ENCODE measurements at regions not wholly inside any gene's neighbourhood (a gene's known extent, or its start where the extent isn't known, plus 50 kb on each side); places are given as distances from the start of the nearest gene placed in this dataset.
A peak's percentile ranks its signal among the peaks of the same experiment; 100 is the strongest.

DNA sequence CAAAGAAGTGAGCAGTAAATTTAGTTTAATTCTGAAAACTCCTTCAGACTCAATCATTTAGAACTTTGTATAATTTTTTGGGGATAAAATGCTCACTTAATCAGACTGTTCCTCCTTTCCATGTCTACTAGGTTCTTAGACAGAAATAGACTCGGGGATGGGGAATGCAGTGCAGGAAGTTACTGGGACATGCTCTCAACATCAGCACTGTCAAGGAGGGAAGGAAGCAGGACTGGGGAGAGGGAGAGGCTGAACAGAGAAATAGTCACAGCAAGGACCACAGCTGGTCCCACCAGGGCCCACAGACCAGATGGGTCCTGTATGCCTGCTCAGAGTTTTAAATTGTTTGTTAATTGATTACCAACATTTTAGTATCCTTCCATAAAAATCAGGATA is 310.1 kb upstream of the MSX2 start:
- no peak for DNase-seq

GRCh38 chr5:174418809-174419539 is 305.4 kb upstream of the MSX2 start:
- DNase-seq, result no peak

DNA sequence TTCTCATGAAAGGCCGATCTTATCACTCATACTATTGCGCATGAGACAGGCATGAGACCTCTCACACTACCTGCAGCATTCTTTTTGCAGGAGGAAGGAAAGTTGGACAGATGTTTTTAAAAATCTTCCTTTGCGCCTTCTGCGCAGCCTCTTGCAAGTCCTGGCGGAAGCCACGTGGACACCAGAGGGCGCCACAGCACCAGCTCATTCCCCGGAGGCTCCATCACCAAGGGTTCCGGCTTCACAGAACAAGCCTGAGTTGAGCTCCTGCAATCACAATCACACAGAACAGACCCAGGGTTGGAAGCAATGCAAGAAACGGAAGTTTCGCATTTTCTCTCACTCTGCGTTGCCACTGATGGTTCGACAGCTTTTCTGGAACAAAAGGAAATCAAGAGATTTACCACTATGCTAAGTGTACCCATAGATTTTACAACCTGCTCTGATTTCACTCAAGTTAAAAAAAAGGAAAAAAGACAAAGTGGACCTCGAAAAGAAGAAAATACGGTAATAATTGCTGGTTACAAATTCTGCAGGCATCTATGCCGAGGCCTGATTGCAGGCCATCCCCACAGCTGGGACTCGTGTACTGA is 304.7 kb upstream of the MSX2 start:
- DNase-seq, result peak; percentile 21

DNA sequence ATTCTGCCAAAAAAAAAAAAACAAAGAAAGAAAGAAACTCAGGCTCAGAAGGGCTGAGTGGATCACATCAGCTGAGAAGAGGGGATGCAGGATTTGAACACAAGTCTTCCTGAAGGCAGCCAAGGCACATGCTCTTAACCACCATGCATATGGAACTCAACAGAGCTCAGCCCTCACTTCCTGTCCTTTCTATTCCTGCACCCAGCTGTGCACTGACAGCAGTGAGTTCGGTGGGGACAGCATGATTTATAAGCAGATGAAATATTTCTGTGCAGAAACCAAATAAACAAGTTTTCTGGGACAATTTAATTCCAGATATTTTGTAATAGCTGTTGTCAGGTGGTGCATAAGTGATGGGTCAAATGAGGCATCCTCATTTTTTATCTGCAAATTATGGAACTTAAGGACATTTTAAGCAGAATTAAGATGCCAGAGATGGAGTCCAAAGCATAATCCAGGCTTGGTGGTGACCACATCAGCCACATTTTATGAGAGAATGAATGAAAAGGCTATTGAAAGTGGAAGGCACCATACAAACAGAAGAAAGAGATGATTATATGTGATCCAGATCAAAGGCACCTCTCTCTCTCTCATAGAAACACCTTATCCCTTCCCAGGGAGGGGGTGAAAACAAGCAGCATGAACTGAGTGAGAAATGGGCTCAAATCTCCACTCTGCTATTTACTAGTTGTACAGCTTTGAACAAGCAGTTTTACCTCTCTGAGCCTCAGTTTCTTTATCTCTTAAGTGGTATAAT is 303.6 kb upstream of the MSX2 start:
- DNase-seq, result no peak

DNA sequence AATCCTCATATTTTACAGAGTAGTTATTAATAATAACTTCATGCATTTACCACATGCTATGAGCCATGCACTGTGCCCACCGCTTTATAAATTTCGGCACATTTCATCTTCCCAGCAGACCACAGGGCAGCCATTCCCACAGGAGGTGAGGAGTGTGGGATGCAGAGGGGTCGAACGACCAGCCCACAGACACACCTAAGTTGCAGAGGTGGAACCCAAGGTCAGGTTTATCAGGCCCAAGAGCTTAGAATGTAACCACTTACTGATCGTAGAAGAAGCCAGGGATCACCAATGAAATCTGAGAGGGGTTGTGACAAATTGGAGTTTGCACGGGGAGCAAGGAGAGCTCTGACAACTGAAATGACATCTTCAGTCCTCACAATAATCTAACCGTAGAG is 303.0 kb upstream of the MSX2 start:
- no peak for DNase-seq

DNA sequence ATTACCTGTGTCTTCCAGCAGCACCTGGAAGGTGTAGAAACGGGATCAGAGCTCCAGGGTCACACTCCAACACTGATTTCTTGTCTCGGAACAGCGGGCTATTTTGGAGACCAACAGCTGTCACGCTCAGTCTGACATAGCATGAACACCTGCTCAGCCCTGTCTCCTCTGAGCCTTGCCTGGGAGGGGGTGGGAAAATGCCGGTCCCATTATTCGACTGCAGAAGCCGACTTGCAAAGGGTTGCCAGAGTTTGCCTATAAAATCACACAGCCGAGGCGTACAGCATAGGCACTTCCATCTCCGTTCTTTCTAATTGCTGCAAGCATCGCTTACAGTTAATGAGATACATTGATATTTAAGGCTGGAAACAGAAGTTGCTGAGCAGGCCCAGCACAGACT is 300.8 kb upstream of the MSX2 start:
- no peak for DNase-seq

GRCh38 chr5:174424219-174425053 is 299.9 kb upstream of the MSX2 start:
- DNase-seq, result no peak

DNA sequence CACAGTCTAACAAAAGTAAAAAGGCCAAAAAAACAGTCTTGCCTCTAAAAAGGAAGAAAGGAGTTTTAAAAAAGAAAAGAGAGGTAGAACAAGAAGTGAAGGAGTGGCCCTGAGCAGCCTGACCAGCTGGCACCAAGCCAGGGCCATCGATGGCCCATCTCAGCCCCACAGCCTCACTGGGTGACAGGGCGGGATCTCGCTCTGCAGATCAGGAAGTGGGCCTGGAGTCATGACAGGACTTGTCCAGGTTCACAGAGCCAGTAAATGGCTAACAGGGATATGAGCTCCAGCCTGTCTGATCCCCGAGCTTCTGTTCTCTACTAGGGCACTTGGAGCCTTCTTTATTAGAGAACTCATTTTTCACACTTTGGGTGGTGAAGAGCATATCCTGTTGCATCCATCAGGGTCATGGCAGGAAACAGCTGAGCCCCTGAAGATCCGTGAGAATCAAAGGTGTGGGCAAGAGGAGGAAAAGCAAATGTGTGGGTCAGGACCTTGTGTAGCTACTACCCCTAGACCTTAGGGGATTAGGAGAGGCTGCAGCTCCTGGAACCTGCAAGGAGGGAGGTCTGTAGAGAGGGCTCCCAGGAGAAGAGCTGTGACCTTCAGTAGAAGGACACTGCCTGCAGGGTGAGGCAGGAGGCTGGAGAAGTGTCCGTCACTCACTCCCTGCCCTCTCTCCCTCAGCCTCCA is 299.0 kb upstream of the MSX2 start:
- DNase-seq, result no peak

DNA sequence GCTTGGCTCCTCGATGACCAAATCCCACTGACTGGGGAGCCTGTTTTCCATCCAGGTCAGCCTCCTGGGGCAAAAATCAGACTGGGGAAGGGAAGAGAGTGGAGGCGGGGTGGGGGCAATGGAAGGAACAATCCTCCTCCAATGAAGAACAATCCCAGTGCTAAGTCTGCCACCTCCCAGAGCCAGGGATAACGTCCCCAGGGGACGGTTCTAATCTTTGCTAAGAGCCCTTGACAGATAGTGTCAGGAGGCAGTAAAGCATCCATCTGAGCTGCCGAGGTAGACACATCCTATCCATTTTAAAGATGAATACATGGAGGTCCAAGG is 298.5 kb upstream of the MSX2 start:
- DNase-seq, result no peak

GRCh38 chr5:174426388-174426787 is 298.0 kb upstream of the MSX2 start:
- DNase-seq, result no peak

- DNase-seq, result no peak
Observed at GRCh38 chr5:174426851-174427250, 297.5 kb upstream of the MSX2 start.

- DNase-seq, result no peak
Observed at GRCh38 chr5:174427304-174427703, 297.1 kb upstream of the MSX2 start.

DNA sequence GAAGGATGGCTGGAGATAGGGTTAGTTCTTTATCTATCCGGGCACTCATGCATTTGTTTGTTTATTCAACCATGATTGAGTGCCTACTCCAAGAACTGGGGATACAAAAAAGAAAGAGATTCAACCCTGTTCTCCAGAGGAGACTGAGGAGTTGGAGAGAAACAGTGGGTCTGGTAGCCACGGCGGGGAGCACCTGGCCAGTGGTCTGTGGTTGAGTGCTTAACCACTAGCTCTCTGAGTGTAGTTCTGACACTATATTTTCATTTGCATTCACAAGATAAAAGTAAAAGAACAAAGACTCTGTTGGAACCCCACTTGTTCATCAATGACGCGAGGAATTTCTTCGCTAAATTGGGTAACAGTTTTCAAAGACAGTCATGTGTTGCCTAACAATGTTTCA is 295.5 kb upstream of the MSX2 start:
- DNase-seq, result no peak

GRCh38 chr5:174430940-174431339 is 293.4 kb upstream of the MSX2 start:
- DNase-seq, result no peak

GRCh38 chr5:174431504-174431903 is 292.9 kb upstream of the MSX2 start:
- DNase-seq, result no peak

DNA sequence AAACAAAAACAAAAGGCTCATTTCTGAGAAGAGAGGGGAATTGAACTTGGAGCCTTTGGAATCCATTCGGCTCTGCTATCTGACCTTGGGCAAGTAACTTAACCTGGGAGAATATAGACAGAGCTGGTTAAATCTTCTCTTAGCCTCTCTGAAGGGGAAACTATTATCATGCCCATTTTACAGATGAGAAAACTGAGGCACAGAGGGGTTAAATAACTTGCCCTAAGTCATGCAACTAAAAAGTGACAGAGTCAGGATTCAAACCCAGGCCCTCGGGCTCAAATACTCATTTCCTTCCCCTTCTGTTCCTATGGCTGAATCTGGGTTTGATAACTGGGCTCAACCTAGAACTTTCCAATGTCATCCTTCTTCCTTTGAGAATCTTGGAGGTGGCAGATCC is 291.3 kb upstream of the MSX2 start:
- DNase-seq, result no peak

DNA sequence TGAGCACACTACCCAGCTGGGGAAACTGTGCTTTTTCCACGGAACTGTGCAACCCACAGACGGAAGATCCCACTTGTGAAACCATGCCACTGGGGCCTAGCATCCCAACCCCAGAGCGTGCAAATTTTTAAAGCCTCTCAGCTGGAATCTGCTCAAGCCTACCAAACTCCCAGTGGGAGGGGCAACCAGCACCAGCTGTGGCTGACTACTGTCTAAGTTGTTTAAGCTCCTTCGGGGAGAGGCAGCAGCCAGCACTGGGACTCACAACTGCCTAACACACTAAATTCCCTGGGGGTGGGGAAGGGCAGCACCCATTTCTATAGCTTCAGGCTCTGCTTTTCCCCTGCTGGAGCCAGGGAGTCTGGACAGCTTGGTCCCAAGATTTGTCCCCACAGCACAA is 287.6 kb upstream of the MSX2 start:
- DNase-seq, result no peak

DNA sequence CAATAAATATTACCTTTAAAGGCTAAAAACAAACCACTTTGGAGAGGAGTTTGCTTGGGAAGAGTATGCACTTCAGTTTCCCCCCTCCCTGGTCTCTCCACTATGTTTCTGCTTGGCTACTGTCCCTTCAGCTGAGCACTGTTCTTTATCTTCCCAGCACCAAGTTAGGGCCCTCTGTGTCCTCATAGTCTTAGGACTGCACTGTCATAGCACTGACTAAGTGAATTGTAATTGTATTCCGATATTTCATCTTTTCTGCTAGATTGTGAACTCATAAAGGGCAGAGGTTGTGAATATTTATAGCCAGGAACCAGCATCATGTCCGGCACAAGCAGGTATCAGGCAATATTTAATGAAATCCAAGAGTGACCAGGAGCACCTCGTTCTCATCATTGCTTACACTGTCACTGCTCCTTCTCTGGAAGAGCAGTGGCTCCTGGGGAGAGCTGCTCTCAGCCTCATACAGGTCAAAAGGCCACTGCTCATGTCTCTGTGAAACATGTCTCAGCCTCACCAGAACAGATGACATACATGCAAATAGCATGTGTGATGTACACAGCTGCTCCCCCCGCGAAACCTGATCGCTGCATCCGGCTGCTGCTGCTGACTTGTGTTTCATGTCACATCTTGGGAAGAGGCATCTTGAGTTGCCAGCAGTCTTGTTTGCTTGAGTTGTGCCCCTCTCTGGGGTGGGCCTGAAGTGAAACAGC is 279.7 kb upstream of the MSX2 start:
- no peak for DNase-seq

DNA sequence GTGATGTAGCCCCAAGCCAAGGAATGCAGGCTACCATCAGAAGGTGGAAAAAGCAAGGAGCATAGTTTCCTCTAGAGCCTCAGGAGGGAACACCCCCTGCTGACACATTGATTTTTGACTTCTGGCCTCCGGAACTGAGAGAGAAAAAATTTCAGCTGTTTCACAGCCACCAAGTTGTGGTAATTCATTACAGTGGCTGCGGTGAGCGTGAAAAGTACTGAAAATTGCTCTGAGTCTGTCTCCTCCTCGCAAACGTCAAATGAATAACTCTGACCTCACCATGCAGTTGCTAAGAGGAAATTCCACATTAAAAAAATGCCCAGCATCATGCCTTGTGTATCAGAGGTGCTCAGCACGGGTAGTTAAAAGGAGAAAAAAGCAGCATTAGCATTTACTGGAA is 277.9 kb upstream of the MSX2 start:
- DNase-seq, result no peak

DNA sequence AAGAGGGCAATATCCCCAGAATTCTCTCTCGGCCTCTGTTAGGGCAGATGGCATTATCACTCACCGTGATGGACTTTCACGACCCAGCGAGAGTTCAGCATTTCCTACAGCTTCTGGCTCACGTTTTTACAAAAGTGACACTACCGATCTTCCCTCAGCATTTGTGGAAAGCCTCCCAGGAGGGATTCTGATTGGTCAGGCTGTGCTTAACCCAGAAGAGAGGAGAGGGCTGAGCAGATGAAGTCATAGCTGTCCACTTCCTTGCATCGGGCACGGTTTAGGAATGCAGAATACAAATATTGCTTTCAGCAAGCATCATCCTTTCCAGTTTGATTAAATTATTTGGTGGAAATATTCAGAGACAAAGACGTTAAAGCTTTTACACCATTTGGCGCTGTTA is 277.4 kb upstream of the MSX2 start:
- DNase-seq, result no peak

DNA sequence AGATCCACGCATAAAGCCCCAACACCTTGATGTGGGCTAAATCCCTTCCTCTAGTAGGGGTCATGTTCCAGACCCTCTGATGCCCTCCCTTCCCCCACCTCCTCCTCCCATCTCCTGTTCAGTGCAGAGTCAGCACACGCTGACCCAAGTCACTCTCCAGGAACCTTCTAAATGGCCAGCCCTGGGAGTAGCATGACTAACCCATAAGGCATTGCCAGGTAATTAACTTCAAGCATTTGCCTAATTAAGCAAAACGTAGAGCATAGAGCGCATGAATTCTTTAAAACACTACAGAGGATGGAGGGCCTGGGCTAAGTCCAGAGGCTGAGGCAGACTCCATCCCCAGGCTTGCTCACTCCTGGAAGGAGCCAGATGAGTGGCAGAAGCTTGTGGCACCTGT is 276.3 kb upstream of the MSX2 start:
- DNase-seq, result no peak

- no peak for DNase-seq
Observed at GRCh38 chr5:174448662-174449061, 275.7 kb upstream of the MSX2 start.
